SK-N-SH (cell line): ENCODE measurements at regions not wholly inside any gene's neighbourhood (a gene's known extent, or its start where the extent isn't known, plus 50 kb on each side); places are given as distances from the start of the nearest gene placed in this dataset.

Source experiments
- CTCF ChIA-PET: fragments of 300-600, 350-600 bp; formaldehyde crosslinking; extraction: SDS; loops from one replicate; lab custom pipeline; 2021; lab: Yijun Ruan, JAX
- POLR2A ChIA-PET: fragments of 350-600 bp; sonication (Branson Sonifier 250); formaldehyde crosslinking; extraction: SDS; loops from one replicate; lab custom pipeline; 2020; ENCODE audit warnings: antibody characterized with exemption, inconsistent platforms; lab: Yijun Ruan, JAX
- DNase-seq: peaks from one replicate; pipeline ENCODE4 v3.0.0; 2012
- H2AFZ ChIP-seq: fragments of 200-600 bp; sonication (generic); 2 replicates; pipeline ENCODE4 v1.8.1; 2016; ENCODE audit warnings: antibody characterized with exemption, mild to moderate bottlenecking, low read depth
- H3F3A ChIP-seq: fragments of 200-600 bp; sonication (generic); replicated peaks from 2 replicates; pipeline ENCODE3; 2016; ENCODE audit warnings: antibody characterized with exemption, mild to moderate bottlenecking; ENCODE audit not compliant: insufficient read depth
- H3K27ac ChIP-seq, 2 experiments: fragments of 200-500 bp in 1 of 2; fragments of 200-600 bp in 1 of 2; sonication (Bioruptor generic) in 1 of 2; sonication (generic), shearing (Covaris generic) in 1 of 2; 2 replicates each; pipeline versions ENCODE4 v1.5.1 to v1.6.1; 2014 to 2016; ENCODE audit warnings: low read depth in 2 of 2, inconsistent platforms in 1 of 2, low read length in 1 of 2, mild to moderate bottlenecking in 1 of 2, mixed read lengths in 1 of 2
- H3K27me3 ChIP-seq: fragments of 200-600 bp; sonication (generic), shearing (Covaris generic); 2 replicates; pipeline ENCODE4 v1.6.1; 2016; ENCODE audit warnings: mixed run types; ENCODE audit not compliant: insufficient read depth
- H3K36me3 ChIP-seq, 2 experiments: fragments of 200-500 bp in 1 of 2; fragments of 200-600 bp in 1 of 2; sonication (Bioruptor generic) in 1 of 2; sonication (generic) in 1 of 2; replicated peaks in 1 of 2; 2 replicates each; pipeline versions ENCODE3 to v1.5.1; 2014 to 2016; ENCODE audit warnings: low read length in 1 of 2, mild to moderate bottlenecking in 1 of 2; ENCODE audit not compliant: insufficient read depth in 2 of 2, control insufficient read depth in 1 of 2
- H3K4me1 ChIP-seq, 2 experiments: fragments of 200-500 bp in 1 of 2; fragments of 200-600 bp in 1 of 2; sonication (Bioruptor generic) in 1 of 2; sonication (generic), shearing (Covaris generic) in 1 of 2; 2 replicates each; pipeline versions ENCODE4 v1.5.1 to v1.6.1; 2014 to 2016; ENCODE audit warnings: low read depth in 1 of 2, low read length in 1 of 2, mixed run types in 1 of 2; ENCODE audit not compliant: insufficient read depth in 2 of 2, control insufficient read depth in 1 of 2
- H3K4me2 ChIP-seq: fragments of 200-600 bp; sonication (generic), shearing (Covaris generic); 2 replicates; pipeline ENCODE4 v1.6.1; 2017; ENCODE audit warnings: mixed run types
- H3K4me3 ChIP-seq, 2 experiments: fragments of 200-500 bp in 1 of 2; fragments of 200-600 bp in 1 of 2; sonication (Bioruptor generic) in 1 of 2; sonication (generic), shearing (Covaris generic) in 1 of 2; 2 replicates each; pipeline versions ENCODE4 v1.5.1 to v1.8.1; 2014 to 2016; ENCODE audit warnings: low read depth in 2 of 2, inconsistent platforms in 1 of 2, low read length in 1 of 2, mild to moderate bottlenecking in 1 of 2, mixed read lengths in 1 of 2, moderate library complexity in 1 of 2
- H3K79me2 ChIP-seq: fragments of 200-600 bp; sonication (generic); 2 replicates; pipeline ENCODE4 v1.8.1; 2017; ENCODE audit warnings: mild to moderate bottlenecking; ENCODE audit not compliant: insufficient read depth
- H3K9ac ChIP-seq: fragments of 200-600 bp; sonication (generic); 2 replicates; pipeline ENCODE4 v1.6.1; 2017; ENCODE audit warnings: mixed run types
- H3K9me2 ChIP-seq: fragments of 200-600 bp; sonication (generic); 2 replicates; pipeline ENCODE4 v1.6.1; 2017; ENCODE audit warnings: mixed run types
- H3K9me3 ChIP-seq: fragments of 200-600 bp; sonication (generic); 2 replicates; pipeline ENCODE4 v1.6.1; 2017; ENCODE audit warnings: mixed run types, mild to moderate bottlenecking, moderate library complexity
- H4K20me1 ChIP-seq: fragments of 200-600 bp; sonication (generic); 2 replicates; pipeline ENCODE4 v1.6.1; 2017; ENCODE audit warnings: mild to moderate bottlenecking, mixed run types; ENCODE audit not compliant: insufficient read depth
- FOXM1 ChIP-seq: IDR thresholded peaks from 2 replicates; pipeline ENCODE4 v1.4.0; 2012; ENCODE audit warnings: low read depth, mild to moderate bottlenecking
- POLR2AphosphoS5 ChIP-seq: IDR thresholded peaks from 2 replicates; pipeline ENCODE4 v1.6.1; 2012; ENCODE audit warnings: low read depth, low read length
- RFX5 ChIP-seq: IDR thresholded peaks from 2 replicates; pipeline ENCODE4 v1.6.1; 2012; ENCODE audit warnings: mild to moderate bottlenecking, improper control_type of control experiment, low read length
- RXRA ChIP-seq: IDR thresholded peaks from 2 replicates; pipeline ENCODE4 v1.4.0; 2012; ENCODE audit warnings: low read depth, mild to moderate bottlenecking, borderline replicate concordance
- TCF12 ChIP-seq: IDR thresholded peaks from 2 replicates; pipeline ENCODE4 v1.4.0; 2012
- WGBS: methylation state at CpG from one replicate; pipeline ENCODE4 v1.1.6; 2017; ENCODE audit warnings: low lambda C conversion rate; 5-methylcytosine and 5-hydroxymethylcytosine counted together
- TF ChIP-seq, protein P1 (sequence below): IDR thresholded peaks from 2 replicates; pipeline ENCODE4 v1.4.0; 2012; ENCODE audit warnings: low read depth, borderline replicate concordance

GRCh38 chr4:85246055-85246454 lies 228.9 kb upstream of the ARHGAP24 start:
- Histone ChIP-seq H3K9me3 (no peaks in the 10 kb centered on the region), H3F3A (no peaks in the 10 kb centered on the region), H3K4me2 (no peak overlapping the region)
- CTCF ChIA-PET = no interaction called here
- no peak for DNase-seq
- 56% methylated on average over 17 of the region's 21 CpGs for WGBS
- no peak for TF ChIP-seq POLR2AphosphoS5
- TF ChIP-seq TCF12 = no peak
- no peak for TF ChIP-seq RFX5
- TF ChIP-seq, all 33 proteins: peak for 0
- no peak overlapping the region for H3K27ac ChIP-seq
- no peaks in the 10 kb centered on the region for H3K9me2 ChIP-seq
- POLR2A ChIA-PET = no interaction called here
- H4K20me1 ChIP-seq = no peaks in the 10 kb centered on the region
- no peaks in the 10 kb centered on the region for H3K4me1 ChIP-seq
- no peak overlapping the region for H3K4me3 ChIP-seq
- no peaks in the 10 kb centered on the region for H3K36me3 ChIP-seq
- no peaks in the 10 kb centered on the region for H3K79me2 ChIP-seq
- H3K9ac ChIP-seq = no peak overlapping the region
- no peak overlapping the region for H2AFZ ChIP-seq
- no peaks in the 10 kb centered on the region for H3K27me3 ChIP-seq

DNA sequence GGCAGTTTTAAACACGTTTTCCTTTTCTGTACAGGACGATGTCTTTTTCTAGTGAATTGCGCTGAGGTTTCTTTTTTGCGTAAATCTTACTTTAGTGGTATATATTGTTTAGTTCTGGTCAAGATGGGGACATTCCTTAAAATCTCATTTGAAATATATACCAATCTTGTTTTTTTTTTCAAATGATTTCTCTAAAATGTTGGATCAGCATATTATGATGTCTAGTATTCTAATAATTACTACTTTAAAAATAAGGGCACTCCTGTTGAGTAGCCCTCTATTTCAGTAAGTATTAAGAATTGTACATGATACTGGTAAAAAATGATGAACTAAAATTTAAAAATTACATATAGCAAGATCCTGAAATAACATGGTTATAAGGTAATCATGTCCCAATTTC lies 224.1 kb upstream of the ARHGAP24 start:
- no peak overlapping the region for H3K4me3 ChIP-seq
- no peak for DNase-seq
- no peaks in the 10 kb centered on the region for H3K4me1 ChIP-seq
- H3K9ac ChIP-seq = no peak overlapping the region
- H3K36me3 ChIP-seq = no peaks in the 10 kb centered on the region
- no peak overlapping the region for H3K4me2 ChIP-seq
- no peak overlapping the region for H3K27ac ChIP-seq
- no peaks in the 10 kb centered on the region for H3F3A ChIP-seq
- H2AFZ ChIP-seq = no peak overlapping the region
- POLR2A ChIA-PET = no interaction called here
- TF ChIP-seq, protein P1, sequence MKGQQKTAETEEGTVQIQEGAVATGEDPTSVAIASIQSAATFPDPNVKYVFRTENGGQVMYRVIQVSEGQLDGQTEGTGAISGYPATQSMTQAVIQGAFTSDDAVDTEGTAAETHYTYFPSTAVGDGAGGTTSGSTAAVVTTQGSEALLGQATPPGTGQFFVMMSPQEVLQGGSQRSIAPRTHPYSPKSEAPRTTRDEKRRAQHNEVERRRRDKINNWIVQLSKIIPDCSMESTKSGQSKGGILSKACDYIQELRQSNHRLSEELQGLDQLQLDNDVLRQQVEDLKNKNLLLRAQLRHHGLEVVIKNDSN = no peak
- TF ChIP-seq, all 33 proteins: peak for 0
- Histone ChIP-seq H3K9me3 (0 out of 2 replicates have a peak, but pooled peaks cover 4% of the 10 kb centered on the region), H4K20me1 (no peaks in the 10 kb centered on the region), H3K27me3 (no peaks in the 10 kb centered on the region), H3K79me2 (no peaks in the 10 kb centered on the region), H3K9me2 (no peaks in the 10 kb centered on the region)
- CTCF ChIA-PET = no interaction called here
- 54% methylated on average over 4 of the region's 4 CpGs for WGBS

- H3K9ac ChIP-seq = no peak overlapping the region
- TF ChIP-seq RXRA (no peak), FOXM1 (no peak)
- H3K4me1 ChIP-seq = no peaks in the 10 kb centered on the region; a peak in 1 of 4 replicates
- no peak for DNase-seq
- H2AFZ ChIP-seq = no peak overlapping the region
- WGBS = 9% methylated on average over 1 of the region's 1 CpG
- ChIA-PET POLR2A (no interaction called here), CTCF (interaction anchor here (0.9 to 1.4 kb wide), 2 partner anchors 15 to 113 kb away, joined by 3 read pairs; no protein-coding TSS in a partner anchor)
- no peaks in the 10 kb centered on the region for H3K9me2 ChIP-seq
- H3K79me2 ChIP-seq = no peaks in the 10 kb centered on the region
- no peaks in the 10 kb centered on the region for H4K20me1 ChIP-seq
- 0 out of 2 replicates have a peak, but pooled peaks cover 4% of the 10 kb centered on the region for H3K9me3 ChIP-seq
- no peaks in the 10 kb centered on the region for H3K27me3 ChIP-seq
- no peaks in the 10 kb centered on the region for H3F3A ChIP-seq
- H3K27ac ChIP-seq = no peak overlapping the region
- H3K36me3 ChIP-seq = no peaks in the 10 kb centered on the region
- no peak overlapping the region for H3K4me2 ChIP-seq
- no peak overlapping the region for H3K4me3 ChIP-seq
Observed at GRCh38 chr4:85257817-85258370, 217.1 kb upstream of the ARHGAP24 start.
